ENCODE measurements at regions not wholly inside any gene's neighbourhood (a gene's known extent, or its start where the extent isn't known, plus 50 kb on each side); places are given as distances from the start of the nearest gene placed in this dataset.
A peak's percentile ranks its signal among the peaks of the same experiment; 100 is the strongest.
"Not testable (repeated sequence)": the region's sequence is repeated elsewhere in the genome, so short reads cannot be mapped to it uniquely, and the experiment has no call there.

DNA sequence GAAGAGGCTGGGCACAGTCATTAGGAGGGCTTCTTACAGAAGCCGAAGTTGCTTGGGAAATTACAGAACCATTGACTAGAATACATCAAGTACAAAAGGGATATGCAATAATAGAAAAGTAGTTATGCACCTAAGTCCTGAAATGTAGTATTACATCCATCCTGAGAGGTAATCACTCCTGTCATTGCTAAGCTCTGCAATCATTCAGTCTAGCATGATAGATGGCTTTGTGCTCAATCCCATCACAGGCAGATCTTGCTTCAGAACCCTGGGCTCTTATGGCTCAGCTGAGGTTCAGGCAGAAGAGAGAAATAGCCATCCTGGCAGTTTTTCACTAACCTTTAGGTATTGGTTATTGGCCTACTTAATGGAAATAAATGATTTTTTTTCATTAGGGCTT is 231.7 kb upstream of the AFF2 start:
- DNase-seq = no peak

DNA sequence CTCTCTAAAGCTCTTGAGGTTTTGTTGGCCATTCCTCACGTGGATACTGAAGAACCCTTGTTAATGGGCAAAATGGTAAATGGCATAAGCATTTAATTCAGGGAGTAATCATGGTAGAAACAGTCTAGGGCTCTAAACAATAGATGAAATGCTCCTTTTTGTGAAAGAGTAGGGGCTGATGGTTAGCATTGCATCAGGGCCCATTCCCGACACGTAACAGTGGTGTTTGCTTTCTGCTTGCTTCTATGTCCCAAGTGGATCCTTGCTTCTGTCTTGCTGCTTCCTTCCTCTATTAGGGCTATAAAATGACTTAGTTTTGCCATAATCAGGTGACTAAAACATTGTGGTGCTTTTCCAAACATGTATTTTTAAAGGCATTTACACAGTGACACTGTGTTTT is 230.9 kb upstream of the AFF2 start:
- no peak for DNase-seq

GRCh38 chrX:148270499-148270898 is 229.9 kb upstream of the AFF2 start:
- DNase-seq = no peak

- no peak for DNase-seq
These were observed 229.2 kb upstream of the AFF2 start for GRCh38 chrX:148271263-148271662.

- no peak for DNase-seq
These were observed 218.5 kb upstream of the AFF2 start for GRCh38 chrX:148281920-148282319.

DNA sequence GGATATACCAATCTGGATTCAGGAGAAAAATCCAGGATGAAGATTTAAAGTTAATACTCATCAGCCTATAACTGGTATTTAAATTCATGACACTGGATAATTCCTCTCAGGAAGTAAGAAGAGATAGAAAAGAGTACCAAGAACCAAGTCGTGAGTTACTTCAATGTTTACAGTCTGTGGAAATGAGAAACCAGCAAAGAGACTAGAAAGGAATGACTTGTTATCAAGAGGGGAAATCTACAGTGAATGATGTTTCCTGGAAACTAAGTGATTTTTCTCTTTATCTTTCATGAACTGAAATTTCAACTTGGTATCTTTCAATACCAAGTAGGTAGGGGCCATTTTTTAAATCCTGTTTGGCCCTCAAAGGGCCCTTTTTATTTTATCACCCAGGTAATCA is 217.9 kb upstream of the AFF2 start:
- no peak for DNase-seq

GRCh38 chrX:148284056-148284455 is 216.4 kb upstream of the AFF2 start:
- no peak for DNase-seq

DNA sequence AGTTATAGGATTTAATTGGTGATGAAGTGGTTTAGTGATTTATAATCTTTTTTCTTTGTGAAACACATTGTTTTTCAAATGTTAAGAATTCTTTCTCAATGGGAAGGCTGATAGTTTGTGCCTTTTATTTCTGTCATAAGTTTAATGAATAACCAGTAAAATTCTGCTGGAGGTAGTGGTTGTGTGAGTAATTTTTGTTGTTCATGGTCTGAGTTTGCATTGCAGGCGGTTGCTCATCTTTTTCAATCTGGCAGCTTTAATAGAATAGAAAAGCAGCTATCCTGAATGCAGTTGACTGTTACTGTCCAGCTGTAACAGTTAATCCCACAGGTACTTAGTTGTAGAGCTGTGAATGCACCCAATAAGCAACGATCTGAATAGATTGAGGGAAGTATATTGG is 215.6 kb upstream of the AFF2 start:
- no peak for DNase-seq

GRCh38 chrX:148288451-148288850 is 212.0 kb upstream of the AFF2 start:
- DNase-seq = no peak

GRCh38 chrX:148290041-148290440 is 210.4 kb upstream of the AFF2 start:
- DNase-seq = no peak

- no peak for DNase-seq
These were observed 209.5 kb upstream of the AFF2 start for GRCh38 chrX:148290931-148291330.

DNA sequence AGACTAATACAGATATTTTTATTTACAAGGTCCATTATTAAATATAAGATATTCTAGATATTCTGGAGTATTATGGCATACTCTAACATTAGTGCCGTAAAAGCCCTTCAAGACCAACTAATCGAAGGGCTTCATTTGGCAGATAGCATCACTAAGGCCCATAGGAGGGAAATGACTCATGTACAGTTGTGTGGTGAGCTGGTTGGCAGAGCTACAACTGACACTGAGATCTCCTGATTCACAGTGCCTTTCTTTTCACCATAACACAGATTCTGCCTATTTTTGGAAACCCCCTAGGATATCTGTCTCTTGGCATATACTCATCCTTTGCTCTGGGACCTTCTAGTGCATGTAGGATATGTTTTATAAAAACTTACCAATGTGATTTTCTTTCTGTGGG is 201.7 kb upstream of the AFF2 start:
- DNase-seq = no peak

- not testable (repeated sequence) for DNase-seq
These were observed 195.2 kb upstream of the AFF2 start for GRCh38 chrX:148305214-148305613.

- DNase-seq = no peak
These were observed 191.0 kb upstream of the AFF2 start for GRCh38 chrX:148309413-148309812.

DNA sequence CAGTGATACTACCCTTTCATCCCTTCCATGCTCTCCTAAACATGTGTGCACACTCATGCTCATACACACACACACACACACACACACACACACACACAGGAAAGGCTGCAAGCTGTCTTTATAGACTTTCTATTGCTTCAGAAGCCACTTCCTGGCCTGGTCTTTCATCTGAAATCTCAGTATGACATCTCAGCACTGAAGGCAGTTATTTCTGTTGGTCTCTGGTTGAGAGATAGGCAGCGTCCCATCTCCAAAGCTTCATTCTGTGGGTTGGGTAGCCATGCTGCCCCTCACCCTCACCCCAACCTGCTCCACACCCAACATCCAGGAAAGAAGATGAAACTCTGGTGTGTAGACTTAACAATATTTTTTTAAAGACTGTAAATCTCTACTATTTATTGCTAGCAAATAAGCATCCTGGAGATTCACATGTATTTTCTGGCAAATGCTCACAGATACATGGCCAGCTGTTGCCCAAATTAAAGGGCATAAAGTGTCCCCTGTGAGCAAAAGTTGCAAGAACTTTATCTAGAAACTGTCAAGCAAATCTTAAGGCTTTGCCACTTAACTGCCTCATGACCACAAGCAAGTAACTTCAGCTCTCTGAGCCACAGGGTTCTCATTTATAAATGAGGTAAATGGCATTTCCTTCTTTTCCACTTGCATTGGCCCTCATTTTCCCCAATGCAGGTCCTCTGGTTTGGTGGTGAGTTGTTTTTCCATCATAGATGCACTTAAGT is 189.8 kb upstream of the AFF2 start:
- peak; percentile 27 for DNase-seq

DNA sequence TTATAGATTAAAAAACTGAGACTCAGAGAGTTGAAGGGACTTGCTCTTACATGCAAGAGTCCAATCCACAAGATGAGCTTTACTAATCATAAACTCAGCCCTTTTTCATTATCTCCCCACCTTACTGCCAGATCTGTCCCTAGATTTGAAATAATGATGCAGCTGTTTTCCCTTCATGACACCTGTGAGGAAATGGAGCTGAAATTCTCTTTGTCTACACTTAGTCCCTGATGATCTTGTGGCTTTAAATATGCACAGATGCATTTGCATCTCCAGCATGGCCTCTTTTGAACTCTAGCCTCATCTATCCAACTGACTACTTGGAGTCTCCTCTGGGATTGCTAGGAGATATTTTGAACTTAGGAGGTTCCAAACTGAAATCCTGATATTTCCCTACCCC is 188.9 kb upstream of the AFF2 start:
- no peak for DNase-seq

DNA sequence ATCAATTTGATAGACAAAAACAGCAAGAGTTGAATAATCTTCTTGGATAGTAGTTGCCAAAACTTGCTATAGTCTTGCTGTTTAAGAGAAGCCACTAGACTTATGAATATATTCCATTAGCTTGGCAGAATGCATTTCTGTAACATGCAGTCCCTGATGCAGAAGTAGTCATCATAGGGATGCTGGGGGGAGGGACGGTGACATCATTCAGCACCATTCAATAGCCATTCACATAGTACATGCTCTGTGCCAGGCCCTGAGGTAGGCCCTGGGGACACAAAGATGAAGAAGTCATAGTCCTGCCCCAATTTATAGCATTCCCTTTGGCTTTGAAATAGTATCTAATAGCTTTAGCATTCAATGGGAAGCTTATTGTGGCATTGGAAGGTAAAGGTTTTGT is 185.5 kb upstream of the AFF2 start:
- DNase-seq = no peak

DNA sequence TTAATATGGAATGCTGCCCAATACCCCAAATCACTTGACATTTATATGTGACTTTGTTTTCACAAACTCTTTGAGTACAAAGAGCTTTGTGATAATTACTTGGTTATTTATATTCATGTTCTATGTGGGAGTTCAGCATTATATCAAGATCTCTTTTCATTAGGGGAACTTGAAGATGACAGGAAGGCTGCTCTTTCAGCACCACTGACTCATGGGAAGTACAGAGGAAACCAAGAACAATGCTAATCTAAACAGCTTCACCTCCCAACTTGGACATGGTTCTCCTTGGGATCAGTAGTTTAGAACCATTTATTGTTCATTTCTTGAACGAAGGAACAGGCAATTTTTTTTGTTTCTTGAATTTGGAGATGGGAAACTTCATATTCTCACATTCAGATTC is 184.0 kb upstream of the AFF2 start:
- DNase-seq = no peak

GRCh38 chrX:148322906-148323305 is 177.5 kb upstream of the AFF2 start:
- DNase-seq = no peak

GRCh38 chrX:148333989-148334388 is 166.4 kb upstream of the AFF2 start:
- DNase-seq = no peak

GRCh38 chrX:148337873-148338272 is 162.5 kb upstream of the AFF2 start:
- DNase-seq = no peak

DNA sequence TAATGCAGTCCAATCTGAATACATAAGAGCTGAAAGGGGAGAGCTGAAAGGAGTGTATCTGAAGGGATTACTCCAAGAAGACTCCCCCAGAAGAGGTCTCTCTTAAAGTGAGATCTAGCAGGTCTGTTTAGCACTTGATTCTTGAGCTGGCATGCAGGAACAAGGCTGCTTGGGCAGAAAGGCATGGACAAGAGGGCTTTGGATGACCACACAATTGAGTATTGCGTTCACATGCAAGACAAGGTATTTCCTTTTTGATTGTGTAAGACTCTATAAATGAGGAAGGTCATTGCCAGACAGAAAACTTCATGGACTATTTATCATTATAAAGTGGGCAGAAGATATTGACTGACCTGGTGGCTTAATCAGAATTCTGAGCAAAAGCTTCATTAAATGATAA is 145.5 kb upstream of the AFF2 start:
- DNase-seq = no peak

DNA sequence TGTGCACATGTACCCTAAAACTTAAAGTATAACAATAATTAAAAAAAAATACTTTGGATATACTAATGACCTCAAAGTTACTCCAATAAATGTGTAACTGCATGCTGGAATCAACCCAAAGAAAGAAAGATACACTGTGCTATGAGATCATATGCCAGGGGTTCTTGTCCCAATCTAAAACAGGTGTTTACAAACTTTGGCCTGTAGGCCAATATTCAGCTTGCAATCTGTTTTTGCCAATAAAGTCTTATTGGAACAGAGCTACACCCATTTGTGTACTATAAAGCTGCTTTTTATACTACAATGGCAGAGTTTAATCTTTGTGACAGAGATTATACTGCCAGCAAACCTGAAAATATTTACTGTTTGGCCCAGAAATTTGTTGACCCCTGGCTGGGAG is 138.8 kb upstream of the AFF2 start:
- DNase-seq = no peak

- no peak for DNase-seq
These were observed 136.8 kb upstream of the AFF2 start for GRCh38 chrX:148363471-148364235.

DNA sequence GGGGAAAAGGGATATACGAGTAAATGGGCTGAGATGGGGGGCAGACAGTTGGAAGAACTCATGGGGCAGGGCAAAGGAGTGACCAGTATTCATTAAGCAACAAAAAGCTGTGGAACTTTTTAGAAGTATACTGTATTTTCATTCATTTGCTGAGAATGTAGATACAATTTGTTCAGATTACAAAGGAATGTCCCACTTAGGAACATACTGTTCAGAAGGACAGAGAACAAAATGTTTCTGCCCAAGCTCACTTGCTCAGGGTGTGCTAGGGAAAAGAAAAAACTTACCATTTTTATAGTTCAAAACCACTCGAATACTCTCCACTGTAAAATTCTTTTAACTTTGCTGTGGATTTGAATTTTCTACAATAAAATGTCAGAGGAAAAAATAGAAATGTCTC is 135.2 kb upstream of the AFF2 start:
- no peak for DNase-seq

All from activated T-cell treated with anti-CD3 and anti-CD28 coated beads for 4 hours (primary cell).